Vagina (tissue), 2 donors: ENCODE measurements at regions not wholly inside any gene's neighbourhood (a gene's known extent, or its start where the extent isn't known, plus 50 kb on each side); places are given as distances from the start of the nearest gene placed in this dataset.

Experiments
- DNase-seq, 2 donors: peaks; one replicate each; pipeline ENCODE4 v3.0.0-alpha.2; 2017; ENCODE audit errors: extremely low spot score in 2 of 2
- H3K27ac ChIP-seq: fragments of 200-600 bp; sonication (generic); one replicate; pipeline ENCODE4 v1.5.1; 2019
- H3K27me3 ChIP-seq: fragments of 200-600 bp; sonication (generic); one replicate; pipeline ENCODE4 v1.5.1; 2019
- H3K36me3 ChIP-seq, 2 donors: fragments of 200-600 bp; sonication (generic); one replicate each; pipeline ENCODE4 v1.5.1; 2017 to 2019
- H3K4me1 ChIP-seq: fragments of 200-600 bp; sonication (generic); one replicate; pipeline ENCODE4 v1.5.1; 2019
- H3K4me3 ChIP-seq, 2 donors: fragments of 200-600 bp; sonication (generic); 1 replicate in 1 of 2; 2 replicates in 1 of 2; pipeline ENCODE4 v1.5.1; 2016 to 2019
- H3K9me3 ChIP-seq: fragments of 200-600 bp; sonication (generic); one replicate; pipeline ENCODE4 v1.5.1; 2019
- POLR2A ChIP-seq, 2 donors: fragments of 450-650 bp; IDR thresholded peaks; one replicate each; pipeline ENCODE4 v1.6.1; 2017; ENCODE audit warnings: antibody characterized with exemption in 2 of 2, mild to moderate bottlenecking in 2 of 2, moderate library complexity in 2 of 2
- POLR2AphosphoS5 ChIP-seq, 2 donors: sonication (generic); formaldehyde crosslinking; IDR thresholded peaks; one replicate each; pipeline ENCODE4 v1.9.0; 2017; ENCODE audit warnings: antibody characterized with exemption in 2 of 2, mild to moderate bottlenecking in 2 of 2, low read depth in 1 of 2; ENCODE audit not compliant: insufficient read depth in 1 of 2
- intact Hi-C: fragments of 100-400 bp; cut with DNase I; formaldehyde crosslinking; loops from one replicate; pipeline ENCODE4 v1.15.1; 2023
- TF ChIP-seq, protein P1 (sequence below), 3 experiments: fragments of 450-650 bp in 2 of 3; fragments of 200-600 bp in 1 of 3; sonication (generic) in 1 of 3; IDR thresholded peaks; one replicate each; pipeline ENCODE4 v1.5.1; 2017 to 2019; ENCODE audit warnings: antibody characterized with exemption in 3 of 3, mild to moderate bottlenecking in 2 of 3, moderate library complexity in 2 of 3

DNA sequence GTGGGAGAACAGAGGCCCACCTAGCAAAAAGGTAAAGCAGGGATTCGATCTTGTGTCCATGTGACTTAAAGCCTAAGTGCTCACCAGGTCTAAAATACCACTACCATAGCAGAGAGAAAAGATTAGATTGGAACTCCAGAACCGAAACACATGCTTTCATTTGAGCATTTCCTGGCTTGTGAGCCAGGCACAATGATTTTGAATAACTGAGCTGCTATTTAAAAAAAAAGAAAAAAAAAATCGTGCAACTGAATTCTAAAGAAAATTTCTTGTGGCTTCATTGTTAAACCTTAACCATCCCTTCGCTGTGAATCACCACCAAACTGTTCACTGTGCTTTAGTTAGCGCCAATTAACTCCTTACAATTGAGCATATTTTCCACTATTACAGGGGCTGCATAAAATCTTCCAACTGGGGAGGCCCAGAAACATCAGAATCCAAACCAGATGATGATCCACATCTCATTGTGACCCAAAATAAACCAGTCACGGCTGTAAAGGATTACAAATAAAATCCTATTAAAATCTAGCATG is 366.4 kb upstream of the ERCC4 start:
- Histone ChIP-seq H3K36me3 (no peaks in the 10 kb centered on the region), H3K9me3 (no peaks in the 10 kb centered on the region), H3K27me3 (no peaks in the 10 kb centered on the region), H3K27ac (no peak overlapping the region), H3K4me1 (no peaks in the 10 kb centered on the region), H3K4me3 (no peak overlapping the region)
- no peak for DNase-seq
- intact Hi-C loops = no loop called here
- TF ChIP-seq POLR2AphosphoS5 (IDR thresholded peaks at IDR 0.05; ENCODE audit: insufficient read depth in 1 of 2, low read depth in 1 of 2) = no peak
- TF ChIP-seq, protein P1, sequence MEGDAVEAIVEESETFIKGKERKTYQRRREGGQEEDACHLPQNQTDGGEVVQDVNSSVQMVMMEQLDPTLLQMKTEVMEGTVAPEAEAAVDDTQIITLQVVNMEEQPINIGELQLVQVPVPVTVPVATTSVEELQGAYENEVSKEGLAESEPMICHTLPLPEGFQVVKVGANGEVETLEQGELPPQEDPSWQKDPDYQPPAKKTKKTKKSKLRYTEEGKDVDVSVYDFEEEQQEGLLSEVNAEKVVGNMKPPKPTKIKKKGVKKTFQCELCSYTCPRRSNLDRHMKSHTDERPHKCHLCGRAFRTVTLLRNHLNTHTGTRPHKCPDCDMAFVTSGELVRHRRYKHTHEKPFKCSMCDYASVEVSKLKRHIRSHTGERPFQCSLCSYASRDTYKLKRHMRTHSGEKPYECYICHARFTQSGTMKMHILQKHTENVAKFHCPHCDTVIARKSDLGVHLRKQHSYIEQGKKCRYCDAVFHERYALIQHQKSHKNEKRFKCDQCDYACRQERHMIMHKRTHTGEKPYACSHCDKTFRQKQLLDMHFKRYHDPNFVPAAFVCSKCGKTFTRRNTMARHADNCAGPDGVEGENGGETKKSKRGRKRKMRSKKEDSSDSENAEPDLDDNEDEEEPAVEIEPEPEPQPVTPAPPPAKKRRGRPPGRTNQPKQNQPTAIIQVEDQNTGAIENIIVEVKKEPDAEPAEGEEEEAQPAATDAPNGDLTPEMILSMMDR (IDR thresholded peaks at IDR 0.05) = no peak
- no peak for TF ChIP-seq POLR2A (IDR thresholded peaks at IDR 0.05)

DNA sequence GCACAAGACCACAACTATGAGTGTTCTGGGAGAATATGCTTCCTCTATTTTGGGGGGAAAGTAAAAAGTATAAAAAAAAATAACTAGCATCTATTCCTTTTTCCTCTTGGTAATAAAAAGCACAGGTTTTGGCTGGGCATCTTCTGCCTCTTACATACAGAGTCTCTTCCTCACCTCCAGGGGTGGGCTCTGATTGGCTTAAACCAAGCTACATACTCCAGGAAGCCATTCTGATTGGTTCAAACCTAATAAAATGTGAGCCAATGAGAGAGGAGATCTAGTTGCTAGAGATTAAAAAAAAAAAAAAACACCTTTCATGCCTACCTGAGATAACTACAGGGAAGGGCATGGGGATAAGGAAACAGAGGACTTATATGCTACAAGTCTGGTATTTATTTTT is 365.9 kb upstream of the ERCC4 start:
- Histone ChIP-seq H3K27ac (no peak overlapping the region), H3K9me3 (no peaks in the 10 kb centered on the region), H3K4me1 (no peaks in the 10 kb centered on the region), H3K27me3 (no peaks in the 10 kb centered on the region), H3K4me3 (no peak overlapping the region), H3K36me3 (no peaks in the 10 kb centered on the region)
- DNase-seq = no peak
- TF ChIP-seq POLR2A (IDR thresholded peaks at IDR 0.05) = no peak
- TF ChIP-seq, protein P1 (IDR thresholded peaks at IDR 0.05) = no peak
- TF ChIP-seq POLR2AphosphoS5 (IDR thresholded peaks at IDR 0.05; ENCODE audit: insufficient read depth in 1 of 2, low read depth in 1 of 2) = no peak
- intact Hi-C loops = no loop called here

DNA sequence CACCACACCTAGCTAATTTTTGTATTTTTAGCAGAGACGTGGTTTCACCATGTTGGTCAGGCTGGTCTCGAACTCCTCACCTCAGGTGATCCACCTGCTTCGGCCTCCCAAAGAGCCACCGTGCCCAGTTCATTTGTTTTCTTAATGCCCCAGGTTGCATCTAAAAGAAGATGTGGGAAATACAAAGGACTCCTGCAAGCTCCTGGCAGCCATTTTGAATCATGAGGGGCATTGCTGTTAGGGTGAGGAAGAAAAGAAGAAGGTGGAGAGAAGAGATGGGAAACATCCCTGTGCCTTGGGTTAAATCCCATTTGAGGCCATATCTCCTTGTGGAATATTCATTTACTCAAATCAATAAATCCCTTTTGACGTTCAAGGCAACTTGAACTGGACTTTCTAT is 365.3 kb upstream of the ERCC4 start:
- DNase-seq = no peak
- no peaks in the 10 kb centered on the region for H3K36me3 ChIP-seq
- no peaks in the 10 kb centered on the region for H3K9me3 ChIP-seq
- H3K4me1 ChIP-seq = no peaks in the 10 kb centered on the region
- H3K27me3 ChIP-seq = no peaks in the 10 kb centered on the region
- TF ChIP-seq POLR2A (IDR thresholded peaks at IDR 0.05) = no peak
- TF ChIP-seq POLR2AphosphoS5 (IDR thresholded peaks at IDR 0.05; ENCODE audit: insufficient read depth in 1 of 2, low read depth in 1 of 2) = no peak
- TF ChIP-seq, protein P1 (IDR thresholded peaks at IDR 0.05) = no peak
- no peak overlapping the region for H3K27ac ChIP-seq
- no peak overlapping the region for H3K4me3 ChIP-seq
- intact Hi-C loops = no loop called here

DNA sequence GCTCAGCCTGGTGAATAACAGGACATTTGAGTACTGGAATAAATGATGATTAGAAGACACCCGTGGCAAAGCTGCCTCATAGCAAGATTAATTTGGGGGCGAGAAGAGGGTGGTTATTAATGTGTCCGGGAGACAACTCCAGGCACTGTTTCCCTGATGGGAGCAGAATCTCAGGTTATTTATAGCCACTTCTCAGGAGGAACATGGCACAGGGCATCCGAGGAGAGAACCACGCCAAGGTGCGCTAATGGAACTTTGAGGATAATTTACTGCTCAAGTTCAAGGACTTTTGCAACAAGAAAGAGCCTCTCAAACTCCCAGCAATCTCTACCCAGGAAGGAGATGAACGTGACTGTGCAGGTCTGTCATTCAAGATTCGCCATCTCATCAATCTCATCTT is 362.5 kb upstream of the ERCC4 start:
- no peaks in the 10 kb centered on the region for H3K4me1 ChIP-seq
- DNase-seq = no peak
- TF ChIP-seq POLR2AphosphoS5 (IDR thresholded peaks at IDR 0.05; ENCODE audit: insufficient read depth in 1 of 2, low read depth in 1 of 2) = no peak
- no peak for TF ChIP-seq POLR2A (IDR thresholded peaks at IDR 0.05)
- TF ChIP-seq, protein P1 (IDR thresholded peaks at IDR 0.05) = no peak
- intact Hi-C loops = no loop called here
- H3K9me3 ChIP-seq = no peaks in the 10 kb centered on the region
- no peak overlapping the region for H3K27ac ChIP-seq
- H3K4me3 ChIP-seq = no peak overlapping the region
- H3K36me3 ChIP-seq = no peaks in the 10 kb centered on the region
- H3K27me3 ChIP-seq = no peaks in the 10 kb centered on the region

DNA sequence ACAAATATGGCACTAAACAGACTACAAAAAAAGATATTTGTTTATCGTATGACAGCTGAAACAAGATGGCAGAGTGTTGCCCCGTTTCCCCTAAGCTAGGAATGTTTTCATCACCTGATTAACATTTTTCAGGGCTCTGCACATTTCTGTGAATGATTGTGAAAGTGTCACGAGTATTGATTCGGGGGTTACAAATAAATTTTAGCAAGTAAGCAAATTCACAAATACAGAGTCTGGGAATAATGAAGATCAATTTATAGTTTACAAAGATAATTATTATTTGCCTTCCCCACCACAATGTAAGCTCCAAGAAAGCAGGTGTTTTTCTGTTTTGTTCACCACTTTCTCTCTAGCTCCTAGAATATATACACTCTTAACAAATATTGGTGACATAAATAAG is 361.2 kb upstream of the ERCC4 start:
- no peaks in the 10 kb centered on the region for H3K36me3 ChIP-seq
- TF ChIP-seq POLR2A (IDR thresholded peaks at IDR 0.05) = no peak
- no peak for TF ChIP-seq POLR2AphosphoS5 (IDR thresholded peaks at IDR 0.05; ENCODE audit: insufficient read depth in 1 of 2, low read depth in 1 of 2)
- TF ChIP-seq, protein P1 (IDR thresholded peaks at IDR 0.05) = no peak
- H3K27me3 ChIP-seq = no peaks in the 10 kb centered on the region
- H3K27ac ChIP-seq = no peak overlapping the region
- intact Hi-C loops = no loop called here
- H3K4me3 ChIP-seq = no peak overlapping the region
- H3K9me3 ChIP-seq = no peaks in the 10 kb centered on the region
- DNase-seq = no peak
- H3K4me1 ChIP-seq = no peaks in the 10 kb centered on the region
